ENCODE measurements at regions not wholly inside any gene's neighbourhood (a gene's known extent, or its start where the extent isn't known, plus 50 kb on each side); places are given as distances from the start of the nearest gene placed in this dataset.

- Histone ChIP-seq H3K36me3 (ENCODE audit: control insufficient read depth in 2 of 2, extremely low read depth in 1 of 2, insufficient read depth in 2 of 2, low read length in 2 of 2) (no peaks in the 10 kb centered on the region), H3K9me1 (ENCODE audit: control insufficient read depth, extremely low read depth, insufficient read depth, low read length) (no peaks in the 10 kb centered on the region), H3K27me3 (ENCODE audit: control insufficient read depth, extremely low read depth, insufficient read depth, low read length) (no peaks in the 10 kb centered on the region), H3K4me3 (ENCODE audit: control insufficient read depth in 2 of 3, extremely low read depth in 1 of 3, insufficient read depth in 2 of 3, low read depth in 1 of 3, low read length in 3 of 3) (no peak overlapping the region), H3K4me1 (ENCODE audit: control insufficient read depth, extremely low read depth, insufficient read depth, low read length) (no peaks in the 10 kb centered on the region), H3K9ac (ENCODE audit: control insufficient read depth, extremely low read depth, insufficient read depth, low read length) (no peak overlapping the region), H3K79me2 (ENCODE audit: control insufficient read depth, insufficient read depth, low read length) (no peaks in the 10 kb centered on the region), H4K20me1 (ENCODE audit: control insufficient read depth, extremely low read depth, insufficient read depth, low read length) (no peaks in the 10 kb centered on the region), H3K9me3 (ENCODE audit: control insufficient read depth, low read depth, low read length) (no peaks in the 10 kb centered on the region), H3K27ac (ENCODE audit: control insufficient read depth, insufficient read depth, low read length) (no peak overlapping the region), H3K4me2 (ENCODE audit: control insufficient read depth, extremely low read depth, insufficient read depth, low read depth, low read length) (no peak overlapping the region), H2AFZ (ENCODE audit: control insufficient read depth, low read length) (no peak overlapping the region)
- DNase-seq (ENCODE audit: low read depth, low spot score) (no peak), FAIRE-seq (no peak)
- TF ChIP-seq CTCF (optimal IDR thresholded peaks at IDR 0.05 in 1 of 3, IDR thresholded peaks at IDR 0.05 in 1 of 3, conservative IDR thresholded peaks at IDR 0.05 in 1 of 3; ENCODE audit: extremely low read depth in 1 of 3, insufficient read depth in 2 of 3, low read length in 3 of 3) (no peak), EZH2 (IDR thresholded peaks at IDR 0.05; ENCODE audit: low read length) (no peak)
- dilution Hi-C loops (cut with MboI; ENCODE audit: extremely low pct_ligation_motif_present, low sequenced_read_pairs), result no loop called here
Measured at GRCh38 chr14:53824061-53824460, 132.6 kb downstream of the BMP4 start.

DNA sequence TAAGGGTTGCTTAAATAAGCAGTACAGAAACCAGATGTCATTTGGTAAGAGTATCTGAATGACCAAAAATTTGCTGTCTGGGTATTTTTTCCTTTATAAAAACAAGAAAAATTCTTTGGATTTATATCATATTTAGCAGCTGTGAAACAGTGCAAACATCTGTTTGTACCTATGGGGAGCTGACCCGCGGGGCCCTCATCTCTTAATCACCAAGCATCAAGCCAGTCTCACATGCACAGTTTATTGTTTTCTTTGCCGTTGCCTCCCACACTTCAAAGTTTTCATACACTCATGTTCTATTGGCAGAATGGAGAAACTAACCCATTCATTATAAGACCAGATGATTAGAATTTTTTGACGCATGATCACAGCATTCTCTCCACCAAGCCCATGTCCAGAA lies 142.2 kb downstream of the BMP4 start:
- Histone ChIP-seq H3K36me3 (ENCODE audit: control insufficient read depth in 2 of 2, extremely low read depth in 1 of 2, insufficient read depth in 2 of 2, low read length in 2 of 2) (no peaks in the 10 kb centered on the region), H3K79me2 (ENCODE audit: control insufficient read depth, insufficient read depth, low read length) (no peaks in the 10 kb centered on the region), H4K20me1 (ENCODE audit: control insufficient read depth, extremely low read depth, insufficient read depth, low read length) (no peaks in the 10 kb centered on the region), H3K9me3 (ENCODE audit: control insufficient read depth, low read depth, low read length) (no peaks in the 10 kb centered on the region), H2AFZ (ENCODE audit: control insufficient read depth, low read length) (no peak overlapping the region), H3K9ac (ENCODE audit: control insufficient read depth, extremely low read depth, insufficient read depth, low read length) (no peak overlapping the region), H3K4me2 (ENCODE audit: control insufficient read depth, extremely low read depth, insufficient read depth, low read depth, low read length) (no peak overlapping the region), H3K9me1 (ENCODE audit: control insufficient read depth, extremely low read depth, insufficient read depth, low read length) (no peaks in the 10 kb centered on the region), H3K4me3 (ENCODE audit: control insufficient read depth in 2 of 3, extremely low read depth in 1 of 3, insufficient read depth in 2 of 3, low read depth in 1 of 3, low read length in 3 of 3) (no peak overlapping the region), H3K4me1 (ENCODE audit: control insufficient read depth, extremely low read depth, insufficient read depth, low read length) (no peaks in the 10 kb centered on the region), H3K27me3 (ENCODE audit: control insufficient read depth, extremely low read depth, insufficient read depth, low read length) (no peaks in the 10 kb centered on the region), H3K27ac (ENCODE audit: control insufficient read depth, insufficient read depth, low read length) (no peak overlapping the region)
- FAIRE-seq (no peak), DNase-seq (ENCODE audit: low read depth, low spot score) (no peak)
- TF ChIP-seq EZH2 (IDR thresholded peaks at IDR 0.05; ENCODE audit: low read length) (no peak), CTCF (optimal IDR thresholded peaks at IDR 0.05 in 1 of 3, IDR thresholded peaks at IDR 0.05 in 1 of 3, conservative IDR thresholded peaks at IDR 0.05 in 1 of 3; ENCODE audit: extremely low read depth in 1 of 3, insufficient read depth in 2 of 3, low read length in 3 of 3) (no peak)
- dilution Hi-C loops (cut with MboI; ENCODE audit: extremely low pct_ligation_motif_present, low sequenced_read_pairs), result no loop called here

Data from keratinocyte (primary cell).